GM21825 (cell line): ENCODE measurements at regions not wholly inside any gene's neighbourhood (a gene's known extent, or its start where the extent isn't known, plus 50 kb on each side); places are given as distances from the start of the nearest gene placed in this dataset.
"Not testable (repeated sequence)": the region's sequence is repeated elsewhere in the genome, so short reads cannot be mapped to it uniquely, and the experiment has no call there.

Source experiments
- ATAC-seq: cut with Tn5 transposase; IDR thresholded peaks from one replicate; pipeline ENCODE4 v1.9.1; 2021; ENCODE audit warnings: mild to moderate bottlenecking, moderate library complexity; ENCODE audit not compliant: unreplicated experiment

DNA sequence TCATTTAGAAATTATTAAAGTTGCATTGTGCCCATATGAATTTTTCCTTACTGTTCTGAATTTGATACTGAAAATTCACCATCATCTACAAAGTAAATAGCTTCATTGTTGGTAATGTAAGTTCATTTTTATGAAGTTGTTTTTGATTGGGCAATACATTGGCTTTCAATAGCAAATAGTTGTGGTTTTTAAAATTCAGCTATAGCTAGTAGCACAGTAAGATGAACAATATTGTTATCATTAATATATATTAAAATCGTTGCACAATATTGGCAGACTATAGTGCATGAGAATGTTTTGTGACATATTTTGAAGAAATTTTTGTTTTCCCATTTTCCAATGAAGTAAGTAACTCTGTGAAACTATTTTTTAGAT lies 575.0 kb downstream of the PRKD1 start:
- no peak for ATAC-seq

DNA sequence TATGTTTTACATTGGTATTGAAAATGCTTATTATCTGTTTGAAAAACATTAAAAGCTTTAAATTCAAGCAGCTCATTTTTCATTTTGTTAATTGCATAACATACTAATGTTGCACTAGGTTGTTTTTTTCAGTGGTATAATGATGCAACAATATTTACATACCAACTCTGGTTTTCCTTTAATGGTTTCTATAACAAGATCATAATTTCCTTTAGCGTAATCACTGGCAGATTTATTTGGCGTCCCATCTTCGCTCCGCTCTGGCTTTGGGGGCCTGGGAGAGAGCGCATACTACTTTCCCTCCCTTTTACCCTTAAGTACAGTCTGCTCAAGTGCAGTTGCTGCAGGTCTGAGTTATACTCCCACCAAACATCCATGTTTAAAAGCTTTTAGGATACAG lies 574.1 kb downstream of the PRKD1 start:
- ATAC-seq = no peak

DNA sequence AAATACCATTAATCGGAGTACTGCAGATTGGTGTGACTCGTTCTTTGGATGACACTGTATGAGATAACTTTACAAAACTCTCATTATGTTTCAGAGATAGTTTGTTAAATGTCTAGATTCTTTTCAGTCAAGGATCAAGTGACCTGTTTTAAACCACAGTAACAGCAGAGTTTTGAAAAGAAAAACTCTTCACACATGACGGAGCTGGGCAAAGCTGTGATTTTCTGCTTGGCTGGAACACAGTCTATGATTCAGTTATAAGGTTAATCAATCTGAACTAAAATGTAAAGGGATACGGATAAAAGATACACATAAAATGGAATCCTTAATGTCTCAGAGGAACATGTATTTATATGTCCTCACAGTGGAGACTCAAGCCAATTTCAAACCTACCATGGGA lies 573.2 kb downstream of the PRKD1 start:
- ATAC-seq = no peak

DNA sequence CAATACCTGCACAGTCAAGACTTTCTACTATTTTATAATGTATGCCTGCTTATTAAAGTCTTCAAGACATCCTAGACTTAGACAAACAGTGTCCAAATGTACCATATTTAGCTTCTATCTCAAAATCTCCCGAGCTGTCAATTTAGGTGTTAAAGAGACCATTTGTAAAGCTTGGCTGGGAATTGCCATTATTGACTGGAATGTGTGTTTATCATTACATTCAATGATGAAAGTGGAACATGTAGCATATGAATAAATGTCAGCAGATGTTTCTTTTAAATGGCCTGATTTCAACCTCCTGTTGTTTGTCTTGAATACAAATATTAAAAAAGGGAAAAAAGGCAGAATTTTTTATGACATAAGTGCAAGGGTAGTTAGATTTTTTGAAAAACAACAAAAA lies 572.3 kb downstream of the PRKD1 start:
- no peak for ATAC-seq

DNA sequence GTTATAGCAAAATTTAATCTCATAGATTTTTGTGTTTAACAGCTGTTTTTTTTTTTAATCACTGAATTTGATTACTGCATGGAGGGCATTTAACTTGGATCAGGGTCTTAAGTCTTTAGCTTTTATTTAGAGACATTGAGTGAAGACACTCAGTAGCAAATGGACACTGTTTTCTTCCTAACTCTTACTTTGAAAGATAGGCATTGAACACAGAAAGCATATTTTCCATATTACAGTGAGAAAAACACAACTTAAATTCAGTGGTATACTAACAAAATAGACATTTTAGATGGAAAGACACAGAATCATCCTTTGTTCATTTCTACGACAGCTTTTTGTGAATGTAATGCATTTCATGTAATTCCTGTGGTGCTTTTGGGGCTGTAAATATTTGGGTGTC lies 571.8 kb downstream of the PRKD1 start:
- no peak for ATAC-seq

DNA sequence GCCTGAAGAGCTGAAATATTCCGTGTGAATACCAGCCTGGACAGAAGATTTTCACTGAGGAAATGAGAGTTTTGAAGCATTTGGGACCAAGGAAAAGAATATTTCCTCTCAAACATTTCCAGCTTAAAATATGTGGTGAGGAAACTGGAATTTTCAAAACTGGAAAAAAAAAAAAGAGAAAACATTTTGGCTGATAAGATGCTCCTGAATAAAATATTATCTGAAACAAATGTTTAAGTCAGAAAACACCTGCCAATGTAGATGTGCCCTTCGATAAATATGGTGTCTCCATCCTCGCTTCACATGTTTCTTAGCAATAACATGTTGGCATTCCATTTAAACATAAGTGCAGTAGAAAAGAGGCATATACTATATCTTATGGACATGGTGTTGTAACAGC lies 567.0 kb downstream of the PRKD1 start:
- ATAC-seq = no peak

DNA sequence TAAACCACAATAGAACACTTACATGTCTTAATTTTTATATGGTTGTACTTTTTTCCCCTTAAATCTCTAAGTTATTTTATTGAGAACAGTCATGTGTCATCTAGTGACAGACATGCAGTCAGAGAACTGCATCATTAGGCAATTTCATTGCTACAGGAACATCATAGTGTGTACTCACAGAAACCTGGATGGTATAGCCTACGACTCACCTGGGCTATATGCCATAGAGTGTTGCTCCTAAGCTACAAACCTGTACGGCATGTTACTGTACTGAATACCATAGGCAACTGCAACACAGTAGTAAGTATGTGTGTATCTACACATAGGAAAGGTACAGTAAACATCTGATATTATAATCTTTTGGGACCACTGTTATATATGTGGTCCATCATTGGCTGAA lies 557.6 kb downstream of the PRKD1 start:
- no peak for ATAC-seq

DNA sequence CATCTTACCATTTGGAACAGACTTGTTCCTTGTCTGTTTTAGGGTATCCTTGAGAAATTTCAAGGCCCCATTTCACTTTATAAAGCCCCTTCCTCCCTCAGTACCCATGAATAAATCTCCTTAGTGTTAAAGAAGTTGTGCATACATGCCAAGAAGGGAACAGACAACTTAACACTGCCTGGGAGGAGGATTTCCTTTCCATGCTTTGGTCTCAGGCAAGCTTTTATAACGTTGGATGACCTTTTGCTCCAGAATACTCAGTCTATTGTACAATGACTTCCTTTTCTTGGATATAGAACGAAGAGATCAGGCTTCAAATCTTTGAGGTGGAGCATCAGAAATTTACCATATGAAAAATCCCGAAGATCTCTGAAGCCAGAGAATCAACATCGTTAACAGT lies 551.4 kb downstream of the PRKD1 start:
- ATAC-seq = no peak

DNA sequence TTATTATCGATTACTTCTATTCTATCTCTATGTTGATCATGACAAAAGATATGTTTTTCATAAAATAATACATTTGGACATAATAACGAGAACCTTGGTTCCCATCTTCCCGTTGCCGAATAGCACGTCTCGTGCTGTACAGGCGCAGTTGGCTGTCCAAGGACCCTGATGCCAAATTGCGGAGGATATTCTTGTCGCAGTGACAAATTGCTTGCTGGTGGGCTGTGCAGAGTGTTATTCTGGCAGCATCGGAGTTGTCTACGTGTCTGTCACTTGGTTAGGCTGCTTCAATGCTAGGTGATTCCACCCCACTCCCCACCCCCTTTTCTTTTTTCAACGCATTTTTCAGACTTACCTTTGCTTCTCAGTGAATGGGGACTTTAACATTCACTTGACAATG lies 546.8 kb downstream of the PRKD1 start:
- no peak for ATAC-seq

DNA sequence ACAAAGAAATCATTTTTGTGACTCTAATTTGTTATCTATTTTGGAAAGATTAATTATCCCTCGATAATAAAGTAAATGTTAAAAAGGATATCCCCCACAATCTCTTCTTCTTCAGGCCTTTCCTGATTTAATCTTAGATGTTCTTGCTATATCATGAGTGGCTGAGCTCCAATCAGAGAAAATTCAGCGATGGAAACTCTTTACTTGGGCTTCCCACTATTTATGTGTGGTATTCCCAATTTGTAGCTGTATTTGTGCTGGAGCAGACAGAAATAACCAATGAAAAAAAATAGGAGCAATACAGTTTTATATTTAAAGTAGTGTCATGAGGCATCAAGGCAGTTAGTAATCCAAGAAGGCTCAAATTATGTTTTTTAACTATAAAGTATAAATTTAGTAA lies 539.1 kb downstream of the PRKD1 start:
- no peak for ATAC-seq

DNA sequence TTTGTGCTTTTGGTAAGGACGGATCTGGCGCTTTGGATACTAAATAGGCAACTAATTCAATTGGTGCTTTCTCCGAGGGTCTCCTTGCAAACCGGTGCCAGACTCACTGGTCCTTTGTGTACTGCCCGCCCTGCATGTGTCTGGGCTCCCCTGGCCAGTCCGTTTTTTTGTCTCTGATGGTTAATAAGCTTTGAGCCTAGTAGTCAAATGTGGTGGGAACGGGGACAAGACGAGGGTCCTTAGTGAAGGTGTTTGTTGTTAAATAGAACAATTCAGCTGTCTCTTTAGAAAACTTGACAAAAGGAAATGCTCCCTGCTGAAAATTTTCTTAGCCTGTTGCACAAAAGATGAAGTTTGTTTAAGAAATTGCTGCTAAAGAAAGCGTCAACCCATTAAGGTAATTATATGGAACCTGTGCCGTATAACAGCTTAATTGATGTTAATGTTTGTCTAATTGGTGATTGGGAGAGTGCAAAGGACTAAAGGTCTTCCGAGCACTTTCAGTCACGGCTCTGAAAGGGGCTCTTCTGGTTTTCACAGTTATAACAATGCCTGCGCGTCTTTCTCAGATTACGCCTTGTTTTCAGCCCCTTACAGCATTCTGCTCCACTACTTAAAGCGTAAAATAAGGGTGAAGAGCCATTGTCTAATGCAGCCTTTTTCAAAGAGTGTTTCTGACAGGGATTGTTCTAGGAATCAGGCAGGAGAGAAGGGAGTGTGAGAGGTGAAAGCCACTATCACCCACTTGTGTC lies 537.4 kb downstream of the PRKD1 start:
- ATAC-seq = no peak

DNA sequence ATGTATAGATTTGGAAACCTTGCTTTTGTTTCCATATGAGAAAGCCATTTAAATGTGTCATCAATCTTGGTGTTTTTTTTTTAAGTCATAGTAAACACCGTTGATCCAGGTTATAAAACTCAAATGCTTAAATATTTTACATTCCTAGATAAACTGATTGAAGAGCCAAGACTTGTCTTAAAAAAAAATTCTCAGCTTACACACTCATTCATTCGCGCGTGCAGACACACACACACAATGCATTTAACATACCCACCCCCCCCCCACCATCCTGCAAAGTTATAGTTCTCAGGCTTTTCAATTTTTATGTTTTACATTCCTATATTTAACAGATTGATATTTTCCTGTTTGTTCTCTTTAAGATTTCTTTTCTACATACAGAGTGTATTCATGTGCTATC lies 536.4 kb downstream of the PRKD1 start:
- ATAC-seq = no peak

DNA sequence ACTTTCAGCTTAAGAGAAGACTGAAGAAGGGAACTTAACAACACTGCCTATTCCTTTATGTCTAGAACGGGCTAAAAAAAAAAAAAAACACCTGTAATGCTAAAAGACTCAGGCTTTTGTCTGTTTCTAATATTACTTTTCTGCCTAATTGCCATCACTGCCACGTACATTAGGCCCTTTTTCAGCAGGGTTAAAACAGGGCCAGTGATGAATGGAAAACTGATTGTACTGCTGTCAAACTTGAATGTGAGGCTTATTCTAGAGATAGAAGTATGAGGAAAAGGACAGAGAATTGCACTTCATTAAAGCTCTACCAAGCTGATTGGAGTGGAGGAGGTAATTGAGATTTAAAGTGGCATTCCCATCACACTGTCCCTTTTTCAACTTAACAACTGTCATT lies 535.8 kb downstream of the PRKD1 start:
- ATAC-seq = no peak

DNA sequence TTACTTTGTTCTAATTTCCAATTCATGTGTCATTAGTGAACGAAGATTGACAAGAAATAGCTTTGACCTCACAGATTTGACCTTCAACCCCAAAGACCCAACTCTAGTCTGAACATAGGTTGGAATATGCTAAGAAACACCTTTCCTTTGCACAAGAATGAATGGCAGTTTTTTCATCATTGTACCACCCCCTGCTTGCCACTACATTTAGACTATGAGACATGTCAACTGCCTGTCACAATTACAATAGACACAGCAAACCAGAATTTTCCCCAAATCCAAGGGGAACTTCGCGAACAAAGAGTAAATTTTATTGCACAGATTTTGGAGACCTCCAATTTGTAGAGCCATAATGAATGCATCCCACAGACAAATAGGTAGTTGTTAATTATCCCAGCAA lies 535.4 kb downstream of the PRKD1 start:
- ATAC-seq = no peak

DNA sequence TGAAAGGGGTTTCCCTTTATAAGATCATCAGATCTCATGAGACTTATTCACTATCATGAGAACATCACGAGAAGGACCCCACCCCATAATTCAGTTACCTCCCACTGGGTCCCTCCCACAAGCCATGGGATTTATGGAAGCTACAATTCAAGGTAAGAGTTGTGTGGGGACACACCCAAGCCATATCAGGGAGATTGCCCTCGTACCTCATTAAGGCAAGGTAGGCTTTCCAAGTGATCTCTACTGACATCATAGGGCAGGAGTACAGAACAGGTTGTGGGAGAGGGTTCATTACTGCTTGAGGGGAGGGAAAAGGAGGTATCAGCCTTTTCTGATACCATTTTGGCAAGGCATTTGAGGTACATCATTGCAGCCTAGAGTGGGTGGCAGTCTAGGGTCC lies 524.6 kb downstream of the PRKD1 start:
- ATAC-seq = no peak

DNA sequence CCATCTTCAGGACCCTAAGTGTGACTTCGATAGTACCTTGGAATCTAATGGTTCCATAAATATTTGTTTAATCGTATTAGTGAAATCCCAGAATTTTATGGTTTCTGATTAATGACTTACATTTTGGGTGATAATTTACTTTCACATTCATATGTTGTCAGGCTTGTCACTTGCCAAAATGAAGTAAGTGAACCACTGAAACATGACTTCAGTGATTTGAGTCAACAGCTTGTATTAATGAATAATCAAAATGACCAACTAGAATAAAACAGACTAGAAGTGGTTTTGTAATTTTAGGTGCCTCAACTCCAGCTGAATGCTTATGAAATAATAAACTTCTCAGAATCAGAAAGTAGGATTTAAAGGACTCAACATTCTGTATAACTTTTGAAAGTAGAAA lies 517.1 kb downstream of the PRKD1 start:
- ATAC-seq = no peak

DNA sequence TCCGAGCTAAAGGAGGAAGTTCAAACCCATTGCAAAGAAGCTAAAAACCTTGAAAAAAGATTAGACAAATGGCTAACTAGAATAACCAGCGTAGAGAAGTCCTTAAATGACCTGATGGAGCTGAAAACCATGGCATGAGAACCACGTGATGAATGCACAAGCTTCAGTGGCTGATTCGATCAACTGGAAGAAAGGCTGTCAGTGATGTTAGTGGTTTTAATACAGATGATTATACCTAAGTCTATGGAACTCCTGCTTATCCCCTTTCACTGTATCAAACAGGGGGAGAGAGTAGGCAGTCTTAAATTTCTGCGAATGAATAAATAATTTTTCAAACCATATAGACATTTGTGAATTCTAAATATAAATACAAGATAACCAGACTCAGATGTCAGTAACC lies 512.7 kb downstream of the PRKD1 start:
- ATAC-seq = not testable (repeated sequence)

DNA sequence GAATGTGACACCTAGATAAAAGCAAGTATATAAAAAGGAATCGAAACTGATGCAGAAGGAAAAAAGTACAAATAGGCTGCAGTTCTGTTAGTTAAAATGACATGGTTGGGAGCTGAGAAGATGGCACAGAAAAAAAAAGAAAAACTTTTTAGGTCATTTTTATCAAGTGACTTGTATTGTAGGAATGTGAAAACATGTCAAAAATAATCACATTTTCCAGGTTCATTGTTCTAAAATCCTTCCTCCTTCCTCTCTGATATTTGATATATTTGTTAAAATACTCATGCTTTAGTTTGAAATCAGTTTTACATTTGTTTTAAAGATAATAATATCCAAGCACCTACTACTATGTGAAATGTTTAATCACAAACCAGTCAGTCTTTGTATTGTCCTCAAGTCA lies 507.9 kb downstream of the PRKD1 start:
- ATAC-seq = no peak

DNA sequence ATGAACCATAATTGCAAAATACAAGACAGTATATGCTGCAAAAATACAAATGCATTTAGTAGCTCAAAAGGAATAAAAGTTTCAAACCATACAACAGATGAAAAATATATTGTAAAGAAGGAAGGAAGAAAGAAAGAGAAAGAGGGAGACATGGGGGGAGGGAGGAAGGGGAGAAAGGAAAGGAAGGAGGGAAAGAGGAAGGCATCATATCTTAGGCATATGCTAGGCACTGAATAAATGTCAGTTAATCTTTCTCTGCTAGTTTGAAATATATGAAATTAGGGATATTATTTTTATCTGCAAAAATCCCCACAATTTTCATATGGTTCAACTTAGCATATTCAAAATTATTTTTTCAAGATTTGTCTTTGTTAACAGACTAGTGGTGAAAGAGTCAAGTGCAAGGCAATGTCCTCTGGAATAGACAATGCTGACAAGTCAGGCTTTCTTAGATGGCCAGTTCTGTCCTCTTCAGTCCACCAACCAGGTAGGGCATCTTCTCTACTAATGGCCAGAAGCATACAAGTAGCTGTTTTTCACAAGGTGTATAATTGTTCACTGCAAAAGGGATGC lies 506.4 kb downstream of the PRKD1 start:
- ATAC-seq = no peak

DNA sequence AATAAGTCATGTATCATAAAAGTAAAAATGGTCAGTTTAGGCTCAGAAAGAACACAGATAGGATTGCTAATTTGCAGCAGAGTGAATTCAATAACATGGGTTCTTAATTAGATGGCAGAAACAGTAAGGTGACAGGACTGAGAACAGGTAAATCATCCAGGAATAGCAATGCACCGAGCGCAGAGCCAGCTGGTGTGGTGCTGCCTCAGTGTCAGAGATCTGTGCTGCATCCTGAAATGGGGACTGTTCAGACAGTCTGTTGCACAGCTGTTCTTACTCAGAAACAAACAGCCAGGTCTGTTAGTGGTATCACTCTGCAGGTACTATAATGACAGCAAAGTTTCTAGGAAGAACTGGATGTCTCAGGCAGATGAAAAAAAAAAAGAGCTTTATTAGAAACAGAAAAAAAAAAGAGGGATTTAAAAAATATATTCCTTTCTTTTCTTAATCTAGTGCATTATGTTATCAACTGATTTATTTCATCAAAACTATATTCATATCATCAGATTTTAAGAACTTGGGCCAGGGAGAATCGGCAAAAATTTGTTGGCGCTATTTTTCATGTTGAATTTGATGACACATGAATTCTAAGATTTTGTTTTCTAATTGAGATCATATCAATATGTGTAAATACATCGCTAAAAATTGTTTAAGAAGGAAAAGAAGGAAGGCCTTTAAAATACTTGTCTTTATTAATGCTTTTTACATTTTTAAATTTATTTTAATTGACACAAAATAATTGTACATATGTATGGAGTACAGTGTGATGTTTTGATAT lies 501.8 kb downstream of the PRKD1 start:
- no peak for ATAC-seq

DNA sequence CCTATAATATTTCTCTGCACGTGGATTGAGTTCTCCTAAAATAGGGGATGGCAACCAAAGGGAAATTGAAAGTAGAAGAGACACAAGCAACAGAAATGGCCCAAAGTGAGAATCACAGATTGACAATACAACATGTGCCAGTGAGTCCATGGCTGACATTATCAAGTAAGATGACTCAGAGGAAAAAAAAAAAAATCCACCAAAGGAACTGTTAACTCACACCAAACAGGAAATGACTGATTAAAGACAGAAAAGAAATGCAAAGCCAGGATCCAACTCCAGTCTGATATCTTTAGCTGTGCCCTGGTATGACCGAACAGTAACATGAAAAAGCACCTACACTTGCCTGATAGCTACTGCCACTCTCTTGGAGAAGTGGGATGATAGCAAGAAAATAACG lies 485.0 kb downstream of the PRKD1 start:
- ATAC-seq = no peak

DNA sequence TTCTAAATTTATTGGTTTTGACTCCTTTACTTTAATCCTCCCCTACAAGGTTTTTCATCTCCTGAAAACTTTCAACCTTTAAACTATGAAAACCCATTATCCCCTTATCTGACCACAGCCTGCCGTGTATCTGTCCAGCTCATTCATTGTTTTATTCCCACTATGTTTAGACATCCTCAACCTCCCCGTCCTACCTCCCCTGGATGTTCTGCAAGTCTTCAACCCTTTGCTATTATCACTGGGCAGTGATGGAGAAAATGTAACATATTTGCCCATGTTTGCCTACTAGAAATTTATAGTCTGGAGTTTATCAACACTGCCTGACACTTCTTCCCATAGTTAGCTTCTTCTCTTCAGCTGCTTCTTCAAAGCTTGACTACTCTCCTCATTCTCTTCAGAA lies 483.4 kb downstream of the PRKD1 start:
- no peak for ATAC-seq
